ENCODE measurements at regions not wholly inside any gene's neighbourhood (a gene's known extent, or its start where the extent isn't known, plus 50 kb on each side); places are given as distances from the start of the nearest gene placed in this dataset.

DNA sequence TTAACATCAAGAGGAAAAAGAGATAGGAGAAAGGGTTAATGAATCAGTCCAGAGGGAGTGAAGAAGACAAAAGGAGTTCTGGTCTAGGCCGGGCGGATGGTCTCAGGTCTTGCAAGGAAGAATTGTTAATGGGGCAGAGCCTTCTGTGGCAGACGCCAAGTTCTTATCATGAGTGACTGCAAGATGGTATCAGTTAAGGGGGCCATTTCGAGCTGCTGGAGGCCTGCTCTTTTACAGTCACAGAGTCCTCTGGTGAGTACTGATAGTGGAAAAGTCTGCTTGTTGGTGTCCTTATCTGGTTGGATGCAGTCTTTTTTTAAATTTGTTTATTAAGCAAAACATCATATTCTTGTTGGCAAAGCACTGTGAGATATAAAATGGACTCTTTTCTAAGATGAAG lies 590.9 kb upstream of the SGCG start:
- H3K27me3 ChIP-seq (ENCODE audit: insufficient read depth, low read length), result no peaks in the 10 kb centered on the region
- H3K9me2 ChIP-seq (ENCODE audit: low read depth, low read length), result no peaks in the 10 kb centered on the region
- no peak overlapping the region for H3K4me3 ChIP-seq (ENCODE audit: low read depth, low read length, poor library complexity, severe bottlenecking)
- no peaks in the 10 kb centered on the region for H3K9me3 ChIP-seq (ENCODE audit: low read length)
- no peak overlapping the region for H3K27ac ChIP-seq (ENCODE audit: low read depth, low read length, poor library complexity, severe bottlenecking)
- no peaks in the 10 kb centered on the region for H3F3A ChIP-seq (ENCODE audit: insufficient read depth, low read length)
- no peak overlapping the region for H3K4me2 ChIP-seq (ENCODE audit: low read length)
- H3K4me1 ChIP-seq (ENCODE audit: insufficient read depth, low read length, severe bottlenecking), result no peaks in the 10 kb centered on the region
- no peak overlapping the region for H3K9ac ChIP-seq (ENCODE audit: low read length)
- no peaks in the 10 kb centered on the region for H4K20me1 ChIP-seq (ENCODE audit: insufficient read depth, low read length)
- H2AFZ ChIP-seq (ENCODE audit: low read length), result no peak overlapping the region
- H3K36me3 ChIP-seq (ENCODE audit: insufficient read depth, low read length), result no peaks in the 10 kb centered on the region
- no peak for TF ChIP-seq CTCF (IDR thresholded peaks at IDR 0.05; ENCODE audit: low read length)
- no peak for TF ChIP-seq EZH2 (IDR thresholded peaks at IDR 0.05; ENCODE audit: borderline replicate concordance, low read length)
- H3K79me2 ChIP-seq (ENCODE audit: insufficient read depth, low read length), result no peaks in the 10 kb centered on the region

DNA sequence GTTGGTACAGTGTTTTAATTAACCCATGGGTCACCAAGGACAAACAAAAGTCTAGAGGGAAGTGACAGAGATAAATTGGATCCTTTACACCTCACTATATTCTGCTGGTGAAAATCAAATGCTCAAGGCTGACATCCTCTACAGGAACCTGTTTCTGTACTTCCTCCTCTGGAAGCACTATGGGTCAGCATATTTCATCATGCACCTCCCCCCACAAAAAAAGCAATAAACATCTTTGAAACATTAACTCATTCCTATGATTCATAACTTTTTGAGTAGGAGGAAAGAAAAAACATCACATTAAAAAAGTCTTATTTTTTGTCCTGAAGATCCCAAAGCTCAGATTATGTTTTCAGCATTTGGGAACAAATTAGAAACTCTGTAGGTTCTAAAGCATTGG lies 588.3 kb upstream of the SGCG start:
- H3K4me2 ChIP-seq (ENCODE audit: low read length), result no peak overlapping the region
- no peaks in the 10 kb centered on the region for H3F3A ChIP-seq (ENCODE audit: insufficient read depth, low read length)
- no peaks in the 10 kb centered on the region for H3K36me3 ChIP-seq (ENCODE audit: insufficient read depth, low read length)
- no peaks in the 10 kb centered on the region for H3K9me2 ChIP-seq (ENCODE audit: low read depth, low read length)
- H3K9me3 ChIP-seq (ENCODE audit: low read length), result no peaks in the 10 kb centered on the region
- H3K27me3 ChIP-seq (ENCODE audit: insufficient read depth, low read length), result no peaks in the 10 kb centered on the region
- H3K9ac ChIP-seq (ENCODE audit: low read length), result no peak overlapping the region
- no peaks in the 10 kb centered on the region for H3K4me1 ChIP-seq (ENCODE audit: insufficient read depth, low read length, severe bottlenecking)
- H2AFZ ChIP-seq (ENCODE audit: low read length), result no peak overlapping the region
- no peak for TF ChIP-seq EZH2 (IDR thresholded peaks at IDR 0.05; ENCODE audit: borderline replicate concordance, low read length)
- no peaks in the 10 kb centered on the region for H4K20me1 ChIP-seq (ENCODE audit: insufficient read depth, low read length)
- no peaks in the 10 kb centered on the region for H3K79me2 ChIP-seq (ENCODE audit: insufficient read depth, low read length)
- no peak overlapping the region for H3K27ac ChIP-seq (ENCODE audit: low read depth, low read length, poor library complexity, severe bottlenecking)
- H3K4me3 ChIP-seq (ENCODE audit: low read depth, low read length, poor library complexity, severe bottlenecking), result no peak overlapping the region

DNA sequence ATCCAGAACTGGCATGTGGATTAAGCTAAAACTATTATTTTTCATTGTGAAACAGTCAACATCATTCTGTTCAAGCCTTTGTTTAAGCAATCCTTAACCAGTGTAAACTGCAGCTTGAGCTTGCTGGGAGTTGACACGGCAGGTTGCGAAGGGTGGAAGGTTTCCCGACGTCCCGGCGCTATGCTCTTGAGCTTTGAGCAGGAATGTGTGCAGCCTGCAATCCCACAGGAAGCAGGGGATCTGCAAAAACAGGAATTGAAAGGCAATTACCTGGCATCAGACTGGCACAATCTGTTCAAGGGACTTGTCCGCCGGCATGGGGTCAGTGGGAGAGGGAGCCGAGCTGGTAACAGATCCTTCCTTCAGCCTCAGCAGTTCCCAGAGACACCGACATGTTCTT lies 586.7 kb upstream of the SGCG start:
- Histone ChIP-seq H3K79me2 (ENCODE audit: insufficient read depth, low read length) (no peaks in the 10 kb centered on the region), H2AFZ (ENCODE audit: low read length) (no peak overlapping the region), H3K9ac (ENCODE audit: low read length) (no peak overlapping the region), H3K9me2 (ENCODE audit: low read depth, low read length) (no peaks in the 10 kb centered on the region), H3K9me3 (ENCODE audit: low read length) (no peaks in the 10 kb centered on the region), H3K4me3 (ENCODE audit: low read depth, low read length, poor library complexity, severe bottlenecking) (no peak overlapping the region), H3K4me1 (ENCODE audit: insufficient read depth, low read length, severe bottlenecking) (no peaks in the 10 kb centered on the region), H3K36me3 (ENCODE audit: insufficient read depth, low read length) (no peaks in the 10 kb centered on the region), H3F3A (ENCODE audit: insufficient read depth, low read length) (no peaks in the 10 kb centered on the region), H3K27me3 (ENCODE audit: insufficient read depth, low read length) (no peaks in the 10 kb centered on the region), H3K27ac (ENCODE audit: low read depth, low read length, poor library complexity, severe bottlenecking) (no peak overlapping the region), H4K20me1 (ENCODE audit: insufficient read depth, low read length) (no peaks in the 10 kb centered on the region), H3K4me2 (ENCODE audit: low read length) (no peak overlapping the region)
- TF ChIP-seq CTCF (IDR thresholded peaks at IDR 0.05; ENCODE audit: low read length) (no peak), EZH2 (IDR thresholded peaks at IDR 0.05; ENCODE audit: borderline replicate concordance, low read length) (no peak)

DNA sequence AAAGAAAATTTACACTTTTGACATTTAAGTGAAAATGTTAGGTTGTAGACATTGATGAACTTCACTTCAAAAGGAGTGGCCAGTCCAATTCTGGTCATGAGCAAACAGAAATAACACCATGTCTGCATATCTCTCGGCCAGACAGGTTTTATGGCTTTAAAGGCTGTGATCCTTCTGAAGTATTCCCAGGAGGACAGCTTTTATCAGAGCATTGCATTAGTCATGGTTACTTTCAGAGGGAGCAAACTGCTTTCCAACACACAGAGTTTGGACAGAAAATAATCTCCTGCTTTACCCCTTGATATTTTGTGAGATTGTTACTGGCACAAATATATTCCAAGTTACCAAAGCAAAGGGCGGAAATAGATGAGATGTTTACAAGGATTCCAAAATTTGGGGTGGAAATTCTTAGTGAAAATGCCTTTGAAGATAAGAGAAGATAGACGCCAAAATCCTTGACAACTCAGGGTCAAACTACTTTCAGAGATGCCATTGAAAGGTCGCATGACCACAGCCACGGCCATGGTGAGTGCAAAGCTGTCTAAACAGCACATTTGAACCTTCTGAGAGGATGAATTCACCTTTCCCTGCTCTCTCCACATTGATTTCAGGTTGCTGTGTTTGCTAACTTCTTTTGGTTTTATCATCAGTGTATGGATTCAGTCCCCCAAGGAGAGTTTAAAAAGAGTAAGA lies 584.5 kb upstream of the SGCG start:
- H3K27me3 ChIP-seq (ENCODE audit: insufficient read depth, low read length), result no peaks in the 10 kb centered on the region
- H3F3A ChIP-seq (ENCODE audit: insufficient read depth, low read length), result no peaks in the 10 kb centered on the region
- no peaks in the 10 kb centered on the region for H3K9me3 ChIP-seq (ENCODE audit: low read length)
- no peaks in the 10 kb centered on the region for H3K9me2 ChIP-seq (ENCODE audit: low read depth, low read length)
- no peak for TF ChIP-seq CTCF (IDR thresholded peaks at IDR 0.05; ENCODE audit: low read length)
- TF ChIP-seq EZH2 (IDR thresholded peaks at IDR 0.05; ENCODE audit: borderline replicate concordance, low read length), result no peak
- no peaks in the 10 kb centered on the region for H3K79me2 ChIP-seq (ENCODE audit: insufficient read depth, low read length)
- no peaks in the 10 kb centered on the region for H3K4me1 ChIP-seq (ENCODE audit: insufficient read depth, low read length, severe bottlenecking)
- no peak overlapping the region for H3K9ac ChIP-seq (ENCODE audit: low read length)
- no peak overlapping the region for H3K27ac ChIP-seq (ENCODE audit: low read depth, low read length, poor library complexity, severe bottlenecking)
- H3K4me3 ChIP-seq (ENCODE audit: low read depth, low read length, poor library complexity, severe bottlenecking), result no peak overlapping the region
- H3K4me2 ChIP-seq (ENCODE audit: low read length), result no peak overlapping the region
- no peaks in the 10 kb centered on the region for H4K20me1 ChIP-seq (ENCODE audit: insufficient read depth, low read length)
- no peaks in the 10 kb centered on the region for H3K36me3 ChIP-seq (ENCODE audit: insufficient read depth, low read length)
- no peak overlapping the region for H2AFZ ChIP-seq (ENCODE audit: low read length)
